IMR-90 (cell line): ENCODE measurements at regions not wholly inside any gene's neighbourhood (a gene's known extent, or its start where the extent isn't known, plus 50 kb on each side); places are given as distances from the start of the nearest gene placed in this dataset.

Experiments
- ATAC-seq: fragments of 200-7000 bp; cut with Tn5 transposase; 2 replicates; pipeline ENCODE4 v1.9.1; 2020; ENCODE audit warnings: low read depth, mild to moderate bottlenecking, moderate library complexity
- BruUV-seq: library from RNA; stranded (reverse); fragments of 400-500 nt; replicated peaks from 2 replicates; lab custom pipeline; 2021; lab: Mats Ljungman, UMichigan
- CTCF ChIA-PET: fragments of 300-600 bp; formaldehyde crosslinking; extraction: SDS; loops from one replicate; lab custom pipeline; 2021; ENCODE audit warnings: antibody characterized with exemption; lab: Yijun Ruan, JAX
- POLR2A ChIA-PET: fragments of 300-600 bp; sonication (Branson Sonifier 250); formaldehyde crosslinking; loops from one replicate; lab custom pipeline; 2022; ENCODE audit warnings: antibody characterized with exemption; ENCODE audit not compliant: unreplicated experiment; lab: Charles Lee
- DNase-seq: peaks from one replicate; pipeline ENCODE4 v3.0.0; 2013
- H2AFZ ChIP-seq: replicated peaks from 2 replicates; pipeline ENCODE3; 2013; ENCODE audit warnings: low read length, mild to moderate bottlenecking; ENCODE audit not compliant: poor library complexity
- H2AK5ac ChIP-seq: 2 replicates; pipeline ENCODE4 v1.6.1; 2013; ENCODE audit warnings: low read depth, low read length, inconsistent platforms
- H2AK9ac ChIP-seq: replicated peaks from 2 replicates; pipeline ENCODE3; 2013; ENCODE audit warnings: mild to moderate bottlenecking, low read depth, low read length, moderate library complexity; ENCODE audit not compliant: poor library complexity
- H2BK120ac ChIP-seq: 2 replicates; pipeline ENCODE4 v1.6.1; 2013; ENCODE audit warnings: low read depth, low read length, inconsistent platforms
- H2BK15ac ChIP-seq: 3 replicates; pipeline ENCODE4 v1.6.1; 2013; ENCODE audit warnings: low read depth, low read length, inconsistent platforms
- H2BK20ac ChIP-seq: 2 replicates; pipeline ENCODE4 v1.6.1; 2013; ENCODE audit warnings: low read depth, mild to moderate bottlenecking, inconsistent platforms, low read length, moderate library complexity
- H2BK5ac ChIP-seq: 2 replicates; pipeline ENCODE4 v1.6.1; 2013; ENCODE audit warnings: mild to moderate bottlenecking, low read depth, low read length, inconsistent platforms; ENCODE audit not compliant: poor library complexity, severe bottlenecking
- H3K14ac ChIP-seq: replicated peaks from 2 replicates; pipeline ENCODE4 v1.6.1; 2013; ENCODE audit warnings: low read depth, low read length, inconsistent platforms
- H3K18ac ChIP-seq: 2 replicates; pipeline ENCODE4 v1.6.1; 2013; ENCODE audit warnings: low read depth, low read length, control low read depth
- H3K23ac ChIP-seq: 2 replicates; pipeline ENCODE4 v1.6.1; 2013; ENCODE audit warnings: low read depth, low read length, inconsistent platforms
- H3K27ac ChIP-seq: 2 replicates; pipeline ENCODE4 v1.5.1; 2013; ENCODE audit warnings: mild to moderate bottlenecking, control low read depth, low read length; ENCODE audit not compliant: insufficient read depth
- H3K27me3 ChIP-seq: 2 replicates; pipeline ENCODE4 v1.6.1; 2013; ENCODE audit warnings: low read length; ENCODE audit not compliant: control insufficient read depth, insufficient read depth
- H3K36me3 ChIP-seq: 2 replicates; pipeline ENCODE4 v1.6.1; 2013; ENCODE audit warnings: low read length, mixed read lengths; ENCODE audit not compliant: control insufficient read depth, insufficient read depth
- H3K4ac ChIP-seq: 2 replicates; pipeline ENCODE4 v1.6.1; 2013; ENCODE audit warnings: low read depth, low read length, inconsistent platforms
- H3K4me1 ChIP-seq: 2 replicates; pipeline ENCODE4 v1.6.1; 2013; ENCODE audit warnings: low read length, mixed read lengths; ENCODE audit not compliant: control insufficient read depth, insufficient read depth
- H3K4me2 ChIP-seq: 2 replicates; pipeline ENCODE4 v1.6.1; 2013; ENCODE audit warnings: low read depth, mild to moderate bottlenecking, control low read depth, low read length, moderate library complexity
- H3K4me3 ChIP-seq: 2 replicates; pipeline ENCODE4 v1.5.1; 2013; ENCODE audit warnings: low read depth, mild to moderate bottlenecking, control low read depth, low read length, moderate library complexity; ENCODE audit not compliant: insufficient read depth
- H3K56ac ChIP-seq: 2 replicates; pipeline ENCODE4 v1.6.1; 2013; ENCODE audit warnings: low read length, inconsistent platforms; ENCODE audit not compliant: insufficient read depth; ENCODE audit errors: extremely low read depth
- H3K79me1 ChIP-seq, 2 experiments: 2 replicates each; pipeline ENCODE4 v1.6.1; 2013; ENCODE audit warnings: low read length in 2 of 2, inconsistent platforms in 1 of 2, low read depth in 1 of 2
- H3K9ac ChIP-seq: 2 replicates; pipeline ENCODE4 v1.6.1; 2013; ENCODE audit warnings: low read depth, low read length, control low read depth
- H3K9me1 ChIP-seq: 2 replicates; pipeline ENCODE4 v1.6.1; 2013; ENCODE audit warnings: low read length, inconsistent platforms; ENCODE audit not compliant: insufficient read depth
- H3K9me3 ChIP-seq: 2 replicates; pipeline ENCODE4 v1.6.1; 2013; ENCODE audit warnings: low read length; ENCODE audit not compliant: control insufficient read depth, insufficient read depth
- H4K20me1 ChIP-seq: 2 replicates; pipeline ENCODE4 v1.6.1; 2013; ENCODE audit warnings: low read length, inconsistent platforms; ENCODE audit not compliant: insufficient read depth
- H4K5ac ChIP-seq: 2 replicates; pipeline ENCODE4 v1.6.1; 2013; ENCODE audit warnings: mild to moderate bottlenecking, low read depth, low read length, control low read depth
- H4K8ac ChIP-seq, 2 experiments: 2 replicates each; pipeline ENCODE4 v1.6.1; 2013; ENCODE audit warnings: low read depth in 2 of 2, low read length in 2 of 2, control low read depth in 1 of 2, inconsistent platforms in 1 of 2
- H4K91ac ChIP-seq: 2 replicates; pipeline ENCODE4 v1.6.1; 2013; ENCODE audit warnings: low read depth, low read length, inconsistent platforms; ENCODE audit not compliant: insufficient read depth
- BHLHE40 ChIP-seq: fragments of 150-350 bp; IDR thresholded peaks from 2 replicates; pipeline ENCODE4 v1.6.1; 2016; ENCODE audit warnings: mild to moderate bottlenecking, low read depth, low read length
- CTCF ChIP-seq: conservative IDR thresholded peaks from 2 replicates; pipeline ENCODE4 v1.5.1; 2012; ENCODE audit warnings: mild to moderate bottlenecking, low read depth, low read length, improper control_type of control experiment
- FOS ChIP-seq: fragments of 150-350 bp; IDR thresholded peaks from 2 replicates; pipeline ENCODE4 v1.6.1; 2016; ENCODE audit warnings: low read depth, low read length
- MAZ ChIP-seq: IDR thresholded peaks from 2 replicates; pipeline ENCODE4 v1.6.1; 2012; ENCODE audit warnings: low read depth, mild to moderate bottlenecking, low read length, improper control_type of control experiment, moderate library complexity, borderline replicate concordance
- MXI1 ChIP-seq: IDR thresholded peaks from 2 replicates; pipeline ENCODE4 v1.6.1; 2012; ENCODE audit warnings: low read depth, mild to moderate bottlenecking, low read length, moderate library complexity, borderline replicate concordance
- SMC3 ChIP-seq: fragments of 150-350 bp; IDR thresholded peaks from 2 replicates; pipeline ENCODE4 v1.6.1; 2016; ENCODE audit warnings: low read depth, mild to moderate bottlenecking, antibody characterized with exemption, low read length, moderate library complexity
- WGBS, 2 experiments: methylation state at CpG; one replicate each; pipeline versions ENCODE4 v1.1.5 to v1.1.7; 2013; ENCODE audit warnings: missing lambda C conversion rate in 2 of 2; ENCODE audit not compliant: insufficient read length in 1 of 2; ENCODE audit errors: extremely low coverage in 2 of 2; 5-methylcytosine and 5-hydroxymethylcytosine counted together
- dilution Hi-C: fragments of 300-500 bp; cut with HindIII; formaldehyde crosslinking; loops from one replicate; pipeline ENCODE4 v1.14.3; 2018; ENCODE audit warnings: low sequenced_read_pairs; ENCODE audit not compliant: unreplicated experiment
- in situ Hi-C: fragments of 300-500 bp; cut with MboI; formaldehyde crosslinking; loops from 3 replicates; pipeline ENCODE4 v1.14.3; 2019; ENCODE audit warnings: low sequenced_read_pairs, inconsistent platforms, mixed read lengths
- intact Hi-C: fragments of 100-400 bp; cut with micrococcal nuclease; formaldehyde crosslinking; loops from 2 replicates; pipeline ENCODE4 v1.10.0; 2022

- Histone ChIP-seq H3K18ac (no peak overlapping the region), H4K20me1 (no peaks in the 10 kb centered on the region), H3K9ac (no peak overlapping the region), H3K4ac (no peak overlapping the region), H4K91ac (no peak overlapping the region), H3K36me3 (no peaks in the 10 kb centered on the region), H4K8ac (no peak overlapping the region), H3K79me1 (no peaks in the 10 kb centered on the region), H2BK5ac (no peak overlapping the region), H2AK5ac (no peak overlapping the region), H2BK120ac (no peak overlapping the region), H3K27ac (no peak overlapping the region), H3K4me2 (no peak overlapping the region), H3K23ac (no peak overlapping the region), H3K9me1 (no peaks in the 10 kb centered on the region), H2AK9ac (no peak overlapping the region), H3K14ac (no peak overlapping the region), H4K5ac (no peak overlapping the region), H3K4me3 (no peak overlapping the region), H2BK15ac (no peak overlapping the region), H3K27me3 (no peaks in the 10 kb centered on the region), H2AFZ (no peak overlapping the region), H3K56ac (no peak overlapping the region), H3K9me3 (peaks cover 5% of the 10 kb centered on the region), H3K4me1 (no peaks in the 10 kb centered on the region), H2BK20ac (no peak overlapping the region)
- ChIA-PET CTCF (no interaction called here), POLR2A (no interaction called here)
- TF ChIP-seq SMC3 (no peak), BHLHE40 (no peak), CTCF (no peak), FOS (no peak), MXI1 (no peak), MAZ (no peak)
- ATAC-seq = no peak
- WGBS, 2 experiments = no CpG with 5 or more reads among the region's 2 CpGs
- in situ Hi-C loops (no loop called here), intact Hi-C loops (no loop called here), dilution Hi-C loops (no loop called here)
- DNase-seq = no peak
- no TSS peak for BruUV-seq
Measured at GRCh38 chr3:549636-550035, 353.1 kb downstream of the CHL1 start.
